Ishikawa (cell line): ENCODE measurements at regions not wholly inside any gene's neighbourhood (a gene's known extent, or its start where the extent isn't known, plus 50 kb on each side); places are given as distances from the start of the nearest gene placed in this dataset.

Experiments
- CEBPB ChIP-seq: IDR thresholded peaks from 2 replicates; pipeline ENCODE4 v1.6.1; 2012
- CREB1 ChIP-seq: IDR thresholded peaks from 2 replicates; pipeline ENCODE4 v1.6.1; 2012; ENCODE audit warnings: low read depth
- EGR1 ChIP-seq: IDR thresholded peaks from 2 replicates; pipeline ENCODE4 v1.6.1; 2012
- EP300 ChIP-seq: IDR thresholded peaks from 2 replicates; pipeline ENCODE4 v1.6.1; 2012; ENCODE audit warnings: borderline replicate concordance
- FOXM1 ChIP-seq: IDR thresholded peaks from 2 replicates; pipeline ENCODE4 v1.6.1; 2012; ENCODE audit warnings: low read depth, borderline replicate concordance
- MAX ChIP-seq: IDR thresholded peaks from 2 replicates; pipeline ENCODE4 v1.6.1; 2012
- NFIC ChIP-seq: IDR thresholded peaks from 2 replicates; pipeline ENCODE4 v1.6.1; 2012
- RAD21 ChIP-seq: IDR thresholded peaks from 2 replicates; pipeline ENCODE4 v1.6.1; 2012; ENCODE audit warnings: low read depth
- REST ChIP-seq: IDR thresholded peaks from 2 replicates; pipeline ENCODE4 v1.6.1; 2012; ENCODE audit warnings: low read depth, mild to moderate bottlenecking
- TAF1 ChIP-seq: IDR thresholded peaks from 2 replicates; pipeline ENCODE4 v1.6.1; 2012; ENCODE audit warnings: low read depth, mild to moderate bottlenecking
- TCF12 ChIP-seq: IDR thresholded peaks from 2 replicates; pipeline ENCODE4 v1.6.1; 2012; ENCODE audit warnings: low read depth
- TEAD4 ChIP-seq: IDR thresholded peaks from 2 replicates; pipeline ENCODE4 v1.6.1; 2012
- USF1 ChIP-seq: IDR thresholded peaks from 2 replicates; pipeline ENCODE4 v1.6.1; 2012
- YY1 ChIP-seq: IDR thresholded peaks from 2 replicates; pipeline ENCODE4 v1.6.1; 2012; ENCODE audit warnings: low read depth
- ZBTB7A ChIP-seq: IDR thresholded peaks from 2 replicates; pipeline ENCODE4 v1.6.1; 2012; ENCODE audit warnings: low read depth

- TF ChIP-seq TAF1 (no peak), NFIC (no peak), FOXM1 (no peak), ZBTB7A (no peak), TEAD4 (no peak), CREB1 (no peak), RAD21 (no peak), MAX (no peak), EP300 (no peak), YY1 (no peak), CEBPB (no peak), EGR1 (no peak), USF1 (no peak), REST (no peak), TCF12 (no peak)
Observed at GRCh38 chr10:2604891-2605290, 462.5 kb upstream of the PFKP start.

- TF ChIP-seq FOXM1: no peak
- TF ChIP-seq EP300: no peak
- no peak for TF ChIP-seq TAF1
- TF ChIP-seq REST: no peak
- no peak for TF ChIP-seq TEAD4
- TF ChIP-seq ZBTB7A: no peak
- no peak for TF ChIP-seq TCF12
- no peak for TF ChIP-seq MAX
Observed at GRCh38 chr10:2599571-2599970, 467.8 kb upstream of the PFKP start.

- TF ChIP-seq EGR1 (no peak), TCF12 (no peak), YY1 (no peak), REST (no peak), USF1 (no peak), NFIC (no peak)
Observed at GRCh38 chr10:2592360-2593160, 474.8 kb upstream of the PFKP start.

GRCh38 chr10:2589196-2589595, 478.2 kb upstream of the PFKP start:
- no peak for TF ChIP-seq USF1
- TF ChIP-seq CEBPB: no peak

- TF ChIP-seq MAX: no peak
- TF ChIP-seq TAF1: no peak
- no peak for TF ChIP-seq EP300
- no peak for TF ChIP-seq CEBPB
- TF ChIP-seq NFIC: no peak
- no peak for TF ChIP-seq YY1
- TF ChIP-seq EGR1: no peak
- TF ChIP-seq TCF12: no peak
- no peak for TF ChIP-seq CREB1
- TF ChIP-seq REST: no peak
- no peak for TF ChIP-seq TEAD4
- TF ChIP-seq ZBTB7A: no peak
- no peak for TF ChIP-seq RAD21
- no peak for TF ChIP-seq USF1
- TF ChIP-seq FOXM1: no peak
Observed at GRCh38 chr10:2584385-2584784, 483.0 kb upstream of the PFKP start.
